Fibroblast of lung (primary cell): ENCODE measurements at regions not wholly inside any gene's neighbourhood (a gene's known extent, or its start where the extent isn't known, plus 50 kb on each side); places are given as distances from the start of the nearest gene placed in this dataset.

Experiments used
- CTCF ChIP-seq, 2 donors: IDR thresholded peaks in 1 of 2; conservative IDR thresholded peaks in 1 of 2; 1 replicate in 1 of 2; 2 replicates in 1 of 2; pipeline ENCODE4 v1.5.1; 2011 to 2012; ENCODE audit warnings: low read length in 2 of 2, control low read depth in 1 of 2, inconsistent platforms in 1 of 2, low read depth in 1 of 2, mild to moderate bottlenecking in 1 of 2
- EZH2 ChIP-seq: IDR thresholded peaks from 2 replicates; pipeline ENCODE4 v1.5.1; 2012; ENCODE audit warnings: low read length, control low read depth, mild to moderate bottlenecking; ENCODE audit errors: missing control alignments

GRCh38 chrX:45309801-45310200 is 109.1 kb upstream of the DIPK2B start:
- TF ChIP-seq CTCF (conservative IDR thresholded peaks at IDR 0.05 in 1 of 2, IDR thresholded peaks at IDR 0.05 in 1 of 2; ENCODE audit: low read depth in 1 of 2, low read length in 2 of 2) (no peak), EZH2 (no peak)
